ENCODE measurements at regions not wholly inside any gene's neighbourhood (a gene's known extent, or its start where the extent isn't known, plus 50 kb on each side); places are given as distances from the start of the nearest gene placed in this dataset.

DNA sequence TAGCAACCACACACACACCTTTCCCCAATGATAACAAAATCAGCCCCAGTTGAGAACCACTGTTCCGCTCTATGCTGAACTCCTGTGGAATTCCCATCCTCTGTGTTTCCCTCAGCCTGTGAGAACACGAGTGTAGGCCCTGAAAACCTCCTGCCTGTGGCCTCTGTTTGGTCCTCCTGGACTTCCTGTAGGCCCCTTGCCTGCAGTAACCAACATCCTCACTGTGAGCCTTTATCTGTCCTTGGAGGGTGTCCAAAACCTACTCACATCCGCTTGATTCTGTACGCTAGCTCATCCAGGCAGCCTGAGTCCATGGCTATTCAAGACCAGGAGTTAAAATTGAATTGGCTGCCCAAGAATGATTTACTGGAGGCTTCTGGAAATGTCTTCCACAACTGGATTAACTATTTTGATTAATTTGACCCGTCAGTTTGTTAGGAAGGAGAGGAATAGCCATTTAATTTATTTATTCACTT is 149.8 kb downstream of the AKR1D1 start:
- CTCF ChIA-PET, result no interaction called here

More for the DNA sequence above, 149.8 kb downstream of the AKR1D1 start:
- ChIA-PET RAD21 (ENCODE audit: low non-redundant PET in 1 of 2, low total read pairs in 2 of 2, uncharacterized antibody in 2 of 2, unreplicated experiment in 2 of 2) (no interaction called here), POLR2A (no interaction called here)
- DNase-seq (ENCODE audit: low read depth, low spot score) (no peak), ATAC-seq (no peak)
- no peak overlapping the region for H3K4me3 ChIP-seq (replicated peaks in 1 of 2; ENCODE audit: low read depth in 1 of 2, low read length in 2 of 2)
- no peak overlapping the region for H3K9ac ChIP-seq (ENCODE audit: low read length)
- intact Hi-C loops (cut with micrococcal nuclease), result no loop called here
- H3K27ac ChIP-seq (ENCODE audit: low read depth, low read length), result no peak overlapping the region
- no peaks in the 10 kb centered on the region for H4K20me1 ChIP-seq (ENCODE audit: insufficient read depth)
- no peaks in the 10 kb centered on the region for H3K79me2 ChIP-seq (ENCODE audit: insufficient read depth, low read length)
- no peak for TF ChIP-seq SRF (IDR thresholded peaks at IDR 0.05; ENCODE audit: low read depth)
- no peak for TF ChIP-seq EGR1 (IDR thresholded peaks at IDR 0.05; ENCODE audit: low read depth)
- TF ChIP-seq ZNF274 (IDR thresholded peaks at IDR 0.05; ENCODE audit: low read depth, low read length), result no peak
- no peak for TF ChIP-seq FOSL1 (IDR thresholded peaks at IDR 0.05; ENCODE audit: low read depth)
- TF ChIP-seq, protein P1, sequence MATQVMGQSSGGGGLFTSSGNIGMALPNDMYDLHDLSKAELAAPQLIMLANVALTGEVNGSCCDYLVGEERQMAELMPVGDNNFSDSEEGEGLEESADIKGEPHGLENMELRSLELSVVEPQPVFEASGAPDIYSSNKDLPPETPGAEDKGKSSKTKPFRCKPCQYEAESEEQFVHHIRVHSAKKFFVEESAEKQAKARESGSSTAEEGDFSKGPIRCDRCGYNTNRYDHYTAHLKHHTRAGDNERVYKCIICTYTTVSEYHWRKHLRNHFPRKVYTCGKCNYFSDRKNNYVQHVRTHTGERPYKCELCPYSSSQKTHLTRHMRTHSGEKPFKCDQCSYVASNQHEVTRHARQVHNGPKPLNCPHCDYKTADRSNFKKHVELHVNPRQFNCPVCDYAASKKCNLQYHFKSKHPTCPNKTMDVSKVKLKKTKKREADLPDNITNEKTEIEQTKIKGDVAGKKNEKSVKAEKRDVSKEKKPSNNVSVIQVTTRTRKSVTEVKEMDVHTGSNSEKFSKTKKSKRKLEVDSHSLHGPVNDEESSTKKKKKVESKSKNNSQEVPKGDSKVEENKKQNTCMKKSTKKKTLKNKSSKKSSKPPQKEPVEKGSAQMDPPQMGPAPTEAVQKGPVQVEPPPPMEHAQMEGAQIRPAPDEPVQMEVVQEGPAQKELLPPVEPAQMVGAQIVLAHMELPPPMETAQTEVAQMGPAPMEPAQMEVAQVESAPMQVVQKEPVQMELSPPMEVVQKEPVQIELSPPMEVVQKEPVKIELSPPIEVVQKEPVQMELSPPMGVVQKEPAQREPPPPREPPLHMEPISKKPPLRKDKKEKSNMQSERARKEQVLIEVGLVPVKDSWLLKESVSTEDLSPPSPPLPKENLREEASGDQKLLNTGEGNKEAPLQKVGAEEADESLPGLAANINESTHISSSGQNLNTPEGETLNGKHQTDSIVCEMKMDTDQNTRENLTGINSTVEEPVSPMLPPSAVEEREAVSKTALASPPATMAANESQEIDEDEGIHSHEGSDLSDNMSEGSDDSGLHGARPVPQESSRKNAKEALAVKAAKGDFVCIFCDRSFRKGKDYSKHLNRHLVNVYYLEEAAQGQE (IDR thresholded peaks at IDR 0.05; ENCODE audit: low read depth), result no peak
- TF ChIP-seq SIN3A (IDR thresholded peaks at IDR 0.05; ENCODE audit: low read depth), result no peak
- TF ChIP-seq RAD21 (IDR thresholded peaks at IDR 0.05; ENCODE audit: low read depth), result no peak
- TF ChIP-seq EZH2phosphoT487 (IDR thresholded peaks at IDR 0.05; ENCODE audit: borderline replicate concordance), result no peak
- no peak for TF ChIP-seq JUND (IDR thresholded peaks at IDR 0.05)
- no peak for TF ChIP-seq ELF1 (IDR thresholded peaks at IDR 0.05; ENCODE audit: borderline replicate concordance, low read depth)
- no peak for TF ChIP-seq ZFX (IDR thresholded peaks at IDR 0.05)
- TF ChIP-seq, protein P2, sequence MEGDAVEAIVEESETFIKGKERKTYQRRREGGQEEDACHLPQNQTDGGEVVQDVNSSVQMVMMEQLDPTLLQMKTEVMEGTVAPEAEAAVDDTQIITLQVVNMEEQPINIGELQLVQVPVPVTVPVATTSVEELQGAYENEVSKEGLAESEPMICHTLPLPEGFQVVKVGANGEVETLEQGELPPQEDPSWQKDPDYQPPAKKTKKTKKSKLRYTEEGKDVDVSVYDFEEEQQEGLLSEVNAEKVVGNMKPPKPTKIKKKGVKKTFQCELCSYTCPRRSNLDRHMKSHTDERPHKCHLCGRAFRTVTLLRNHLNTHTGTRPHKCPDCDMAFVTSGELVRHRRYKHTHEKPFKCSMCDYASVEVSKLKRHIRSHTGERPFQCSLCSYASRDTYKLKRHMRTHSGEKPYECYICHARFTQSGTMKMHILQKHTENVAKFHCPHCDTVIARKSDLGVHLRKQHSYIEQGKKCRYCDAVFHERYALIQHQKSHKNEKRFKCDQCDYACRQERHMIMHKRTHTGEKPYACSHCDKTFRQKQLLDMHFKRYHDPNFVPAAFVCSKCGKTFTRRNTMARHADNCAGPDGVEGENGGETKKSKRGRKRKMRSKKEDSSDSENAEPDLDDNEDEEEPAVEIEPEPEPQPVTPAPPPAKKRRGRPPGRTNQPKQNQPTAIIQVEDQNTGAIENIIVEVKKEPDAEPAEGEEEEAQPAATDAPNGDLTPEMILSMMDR (IDR thresholded peaks at IDR 0.05 in 2 of 3, conservative IDR thresholded peaks at IDR 0.05 in 1 of 3; ENCODE audit: borderline replicate concordance in 1 of 3, insufficient read depth in 1 of 3, low read depth in 2 of 3, low read length in 2 of 3), result no peak
- no peak for TF ChIP-seq SP1 (IDR thresholded peaks at IDR 0.05; ENCODE audit: low read depth)
- TF ChIP-seq, protein P3, sequence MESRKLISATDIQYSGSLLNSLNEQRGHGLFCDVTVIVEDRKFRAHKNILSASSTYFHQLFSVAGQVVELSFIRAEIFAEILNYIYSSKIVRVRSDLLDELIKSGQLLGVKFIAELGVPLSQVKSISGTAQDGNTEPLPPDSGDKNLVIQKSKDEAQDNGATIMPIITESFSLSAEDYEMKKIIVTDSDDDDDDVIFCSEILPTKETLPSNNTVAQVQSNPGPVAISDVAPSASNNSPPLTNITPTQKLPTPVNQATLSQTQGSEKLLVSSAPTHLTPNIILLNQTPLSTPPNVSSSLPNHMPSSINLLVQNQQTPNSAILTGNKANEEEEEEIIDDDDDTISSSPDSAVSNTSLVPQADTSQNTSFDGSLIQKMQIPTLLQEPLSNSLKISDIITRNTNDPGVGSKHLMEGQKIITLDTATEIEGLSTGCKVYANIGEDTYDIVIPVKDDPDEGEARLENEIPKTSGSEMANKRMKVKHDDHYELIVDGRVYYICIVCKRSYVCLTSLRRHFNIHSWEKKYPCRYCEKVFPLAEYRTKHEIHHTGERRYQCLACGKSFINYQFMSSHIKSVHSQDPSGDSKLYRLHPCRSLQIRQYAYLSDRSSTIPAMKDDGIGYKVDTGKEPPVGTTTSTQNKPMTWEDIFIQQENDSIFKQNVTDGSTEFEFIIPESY (IDR thresholded peaks at IDR 0.05; ENCODE audit: extremely low read depth, insufficient replicate concordance, low read length), result no peak
- no peak for TF ChIP-seq POLR2AphosphoS5 (IDR thresholded peaks at IDR 0.05; ENCODE audit: low read depth, low read length)
- TF ChIP-seq TCF7L2 (IDR thresholded peaks at IDR 0.05; ENCODE audit: borderline replicate concordance, extremely low read depth, insufficient read depth, insufficient read length), result no peak
- TF ChIP-seq EZH2 (IDR thresholded peaks at IDR 0.05), result no peak
- H3K36me3 ChIP-seq (ENCODE audit: control insufficient read depth in 1 of 2, insufficient read depth in 2 of 2, low read length in 2 of 2), result no peaks in the 10 kb centered on the region
- no peaks in the 10 kb centered on the region for H3K27me3 ChIP-seq (ENCODE audit: insufficient read depth, low read length)
- no peak overlapping the region for H3K4me2 ChIP-seq (ENCODE audit: low read length)
- no peaks in the 10 kb centered on the region for H3K4me1 ChIP-seq (ENCODE audit: control insufficient read depth in 1 of 2, insufficient read depth in 2 of 2, low read length in 2 of 2)
- H3K9me3 ChIP-seq (ENCODE audit: control insufficient read depth in 1 of 2, insufficient read depth in 1 of 2, low read depth in 1 of 2, low read length in 2 of 2), result no peaks in the 10 kb centered on the region
- H2AFZ ChIP-seq (ENCODE audit: low read depth, low read length, poor library complexity, severe bottlenecking), result no peak overlapping the region
- H3K9me2 ChIP-seq (ENCODE audit: insufficient read depth), result no peaks in the 10 kb centered on the region
- no TSS peak for BruUV-seq (replicated peaks)

All from HCT116 (cell line).